Mesenchymal stem cell (in vitro differentiated cells and primary cell): ENCODE measurements at regions not wholly inside any gene's neighbourhood (a gene's known extent, or its start where the extent isn't known, plus 50 kb on each side); places are given as distances from the start of the nearest gene placed in this dataset.

Source experiments
- DNase-seq: peaks from one replicate; pipeline ENCODE4 v3.0.0-alpha.2; 2013
- H2AFZ ChIP-seq: one replicate; pipeline ENCODE4 v1.6.1; 2013; ENCODE audit warnings: low read depth, mild to moderate bottlenecking, control low read depth, inconsistent platforms, low read length, moderate library complexity
- H2AK5ac ChIP-seq: 2 replicates; pipeline ENCODE4 v1.6.1; 2013; ENCODE audit warnings: low read length, moderate library complexity, mild to moderate bottlenecking, inconsistent platforms; ENCODE audit not compliant: severe bottlenecking
- H2BK120ac ChIP-seq: one replicate; pipeline ENCODE4 v1.6.1; 2013; ENCODE audit warnings: low read depth, mild to moderate bottlenecking, inconsistent platforms, low read length, moderate library complexity
- H2BK12ac ChIP-seq, 2 experiments: one replicate each; pipeline ENCODE4 v1.6.1; 2013; ENCODE audit warnings: inconsistent platforms in 2 of 2, low read length in 2 of 2, mild to moderate bottlenecking in 2 of 2, moderate library complexity in 2 of 2, control low read depth in 1 of 2
- H2BK15ac ChIP-seq: one replicate; pipeline ENCODE4 v1.6.1; 2013; ENCODE audit warnings: mild to moderate bottlenecking, low read depth, inconsistent platforms; ENCODE audit not compliant: poor library complexity, severe bottlenecking
- H2BK5ac ChIP-seq: 2 replicates; pipeline ENCODE4 v1.6.1; 2013; ENCODE audit warnings: low read depth, mild to moderate bottlenecking, low read length, control low read depth, inconsistent platforms; ENCODE audit not compliant: poor library complexity, severe bottlenecking
- H3K14ac ChIP-seq, 2 experiments: one replicate each; pipeline ENCODE4 v1.6.1; 2013; ENCODE audit warnings: inconsistent platforms in 2 of 2, low read length in 2 of 2, control low read depth in 1 of 2, mild to moderate bottlenecking in 1 of 2, moderate library complexity in 1 of 2
- H3K18ac ChIP-seq, 2 experiments: one replicate each; pipeline ENCODE4 v1.6.1; 2013; ENCODE audit warnings: inconsistent platforms in 2 of 2, low read length in 2 of 2, control low read depth in 1 of 2, low read depth in 1 of 2, mild to moderate bottlenecking in 1 of 2
- H3K23ac ChIP-seq, 2 experiments: one replicate each; pipeline ENCODE4 v1.6.1; 2013; ENCODE audit warnings: inconsistent platforms in 2 of 2, low read length in 2 of 2, mild to moderate bottlenecking in 2 of 2, moderate library complexity in 2 of 2, control low read depth in 1 of 2
- H3K27ac ChIP-seq: 2 replicates; pipeline ENCODE4 v1.5.1; 2013; ENCODE audit warnings: mild to moderate bottlenecking, moderate library complexity, low read length, control low read depth, inconsistent platforms; ENCODE audit not compliant: poor library complexity, severe bottlenecking
- H3K27me3 ChIP-seq, 2 experiments: 2 replicates each; pipeline versions ENCODE4 v1.6.1 to v1.7.0; 2013; ENCODE audit warnings: low read length in 2 of 2, mild to moderate bottlenecking in 2 of 2, moderate library complexity in 2 of 2, control low read depth in 1 of 2, inconsistent platforms in 1 of 2; ENCODE audit not compliant: control insufficient read depth in 1 of 2, insufficient read depth in 1 of 2
- H3K36me3 ChIP-seq, 2 experiments: 2 replicates each; pipeline versions ENCODE4 v1.6.1 to v1.7.0; 2013; ENCODE audit warnings: low read length in 2 of 2, control low read depth in 1 of 2, inconsistent platforms in 1 of 2, low read depth in 1 of 2, mild to moderate bottlenecking in 1 of 2; ENCODE audit not compliant: insufficient read depth in 2 of 2, control insufficient read depth in 1 of 2
- H3K4ac ChIP-seq, 2 experiments: one replicate each; pipeline ENCODE4 v1.6.1; 2013; ENCODE audit warnings: inconsistent platforms in 2 of 2, low read length in 2 of 2, mild to moderate bottlenecking in 2 of 2, moderate library complexity in 2 of 2, control low read depth in 1 of 2, low read depth in 1 of 2
- H3K4me1 ChIP-seq: 2 replicates; pipeline ENCODE4 v1.6.1; 2013; ENCODE audit warnings: low read depth, low read length, control low read depth; ENCODE audit not compliant: control insufficient read depth, insufficient read depth
- H3K4me2 ChIP-seq: 2 replicates; pipeline ENCODE4 v1.6.1; 2013; ENCODE audit warnings: low read length, mild to moderate bottlenecking, inconsistent platforms; ENCODE audit not compliant: poor library complexity, severe bottlenecking
- H3K4me3 ChIP-seq, 2 experiments: 2 replicates each; pipeline versions ENCODE4 v1.5.1 to v1.7.0; 2013; ENCODE audit warnings: low read length in 2 of 2, mild to moderate bottlenecking in 2 of 2, control low read depth in 1 of 2, low read depth in 1 of 2; ENCODE audit not compliant: insufficient read depth in 1 of 2
- H3K79me1 ChIP-seq: replicated peaks from 2 replicates; pipeline ENCODE4 v1.6.1; 2013; ENCODE audit warnings: mild to moderate bottlenecking, control low read depth, low read length, inconsistent platforms; ENCODE audit not compliant: poor library complexity, severe bottlenecking
- H3K9ac ChIP-seq: 2 replicates; pipeline ENCODE4 v1.7.0; 2013; ENCODE audit warnings: mild to moderate bottlenecking, low read length, moderate library complexity
- H3K9me3 ChIP-seq: 2 replicates; pipeline ENCODE4 v1.7.0; 2013; ENCODE audit warnings: mild to moderate bottlenecking, low read length; ENCODE audit not compliant: control insufficient read depth
- H4K8ac ChIP-seq: one replicate; pipeline ENCODE4 v1.6.1; 2013; ENCODE audit warnings: inconsistent platforms, mild to moderate bottlenecking, low read length, moderate library complexity
- H4K91ac ChIP-seq: one replicate; pipeline ENCODE4 v1.6.1; 2013; ENCODE audit warnings: mild to moderate bottlenecking, low read length, inconsistent platforms
- WGBS: methylation state at CpG from one replicate; pipeline ENCODE4 v1.1.7; 2013; ENCODE audit warnings: mixed read lengths; 5-methylcytosine and 5-hydroxymethylcytosine counted together

- DNase-seq: no peak
- Histone ChIP-seq H2BK120ac (no peak overlapping the region), H3K27ac (no peak overlapping the region), H3K18ac (no peak overlapping the region), H2AFZ (no peak overlapping the region), H3K9ac (no peak overlapping the region), H4K8ac (no peak overlapping the region), H3K4me1 (no peaks in the 10 kb centered on the region), H2BK12ac (no peak overlapping the region), H2BK5ac (no peak overlapping the region), H3K23ac (no peak overlapping the region), H3K14ac (no peak overlapping the region), H3K27me3 (peaks cover 8 to 34% of the 10 kb centered on the region in 2 experiments), H3K4me2 (no peak overlapping the region), H3K36me3 (no peaks in the 10 kb centered on the region), H3K79me1 (no peaks in the 10 kb centered on the region), H3K4ac (no peak overlapping the region), H4K91ac (no peak overlapping the region), H2BK15ac (no peak overlapping the region), H3K4me3 (no peak overlapping the region), H3K9me3 (peaks cover 20% of the 10 kb centered on the region), H2AK5ac (no peak overlapping the region)
- WGBS: 54% methylated on average over 4 of the region's 4 CpGs
Observed at GRCh38 chr1:29839726-29840125, 603.4 kb downstream of the PTPRU start.

GRCh38 chr1:29838738-29839320, 602.5 kb downstream of the PTPRU start:
- H3K4me1 ChIP-seq: no peaks in the 10 kb centered on the region
- no peak overlapping the region for H3K4me3 ChIP-seq
- H3K36me3 ChIP-seq: no peaks in the 10 kb centered on the region
- no peak overlapping the region for H3K18ac ChIP-seq
- no peak overlapping the region for H3K23ac ChIP-seq
- no peak overlapping the region for H2AFZ ChIP-seq
- peaks cover 8 to 26% of the 10 kb centered on the region in 2 experiments for H3K27me3 ChIP-seq
- no peak overlapping the region for H2AK5ac ChIP-seq
- H3K79me1 ChIP-seq: no peaks in the 10 kb centered on the region
- no peak overlapping the region for H4K91ac ChIP-seq
- H3K9ac ChIP-seq: no peak overlapping the region
- peaks cover 20% of the 10 kb centered on the region for H3K9me3 ChIP-seq
- H3K14ac ChIP-seq: no peak overlapping the region
- no peak overlapping the region for H3K4me2 ChIP-seq
- DNase-seq: no peak
- H3K4ac ChIP-seq: no peak overlapping the region
- no peak overlapping the region for H2BK15ac ChIP-seq
- H2BK5ac ChIP-seq: no peak overlapping the region
- H4K8ac ChIP-seq: no peak overlapping the region
- no peak overlapping the region for H3K27ac ChIP-seq
- H2BK120ac ChIP-seq: no peak overlapping the region
- no peak overlapping the region for H2BK12ac ChIP-seq
- 91% methylated on average over 3 of the region's 3 CpGs for WGBS

GRCh38 chr1:29836651-29837646, 600.6 kb downstream of the PTPRU start:
- WGBS: 41% methylated on average over 12 of the region's 12 CpGs
- H3K36me3 ChIP-seq: no peaks in the 10 kb centered on the region
- no peaks in the 10 kb centered on the region for H3K4me1 ChIP-seq
- no peak overlapping the region for H4K8ac ChIP-seq
- no peak overlapping the region for H3K14ac ChIP-seq
- H3K23ac ChIP-seq: no peak overlapping the region
- H3K9ac ChIP-seq: no peak overlapping the region
- H3K27me3 ChIP-seq: peaks cover 14 to 27% of the 10 kb centered on the region in 2 experiments
- no peak overlapping the region for H2BK120ac ChIP-seq
- no peak overlapping the region for H2AK5ac ChIP-seq
- no peak overlapping the region for H2BK5ac ChIP-seq
- H3K79me1 ChIP-seq: no peaks in the 10 kb centered on the region
- no peak overlapping the region for H3K18ac ChIP-seq
- DNase-seq: no peak
- no peak overlapping the region for H2BK15ac ChIP-seq
- H3K4me3 ChIP-seq: no peak overlapping the region
- H4K91ac ChIP-seq: no peak overlapping the region
- no peak overlapping the region for H3K4ac ChIP-seq
- peaks cover 11% of the 10 kb centered on the region for H3K9me3 ChIP-seq
- H3K4me2 ChIP-seq: no peak overlapping the region
- H3K27ac ChIP-seq: no peak overlapping the region
- no peak overlapping the region for H2BK12ac ChIP-seq
- no peak overlapping the region for H2AFZ ChIP-seq

GRCh38 chr1:29835874-29836273, 599.6 kb downstream of the PTPRU start:
- no peak overlapping the region for H4K8ac ChIP-seq
- H3K23ac ChIP-seq: no peak overlapping the region
- DNase-seq: no peak
- no peak overlapping the region for H2BK12ac ChIP-seq
- no peak overlapping the region for H3K4ac ChIP-seq
- H2BK15ac ChIP-seq: no peak overlapping the region
- no peak overlapping the region for H3K18ac ChIP-seq
- no peak overlapping the region for H3K9ac ChIP-seq
- H3K27me3 ChIP-seq: peaks cover 18 to 38% of the 10 kb centered on the region in 2 experiments
- no peak overlapping the region for H4K91ac ChIP-seq
- 75% methylated on average over 8 of the region's 8 CpGs for WGBS
- H3K9me3 ChIP-seq: peaks cover 2% of the 10 kb centered on the region
- no peak overlapping the region for H2BK5ac ChIP-seq
- H3K4me2 ChIP-seq: no peak overlapping the region
- H2BK120ac ChIP-seq: no peak overlapping the region
- no peak overlapping the region for H3K4me3 ChIP-seq
- H3K27ac ChIP-seq: no peak overlapping the region
- no peaks in the 10 kb centered on the region for H3K79me1 ChIP-seq
- H3K4me1 ChIP-seq: no peaks in the 10 kb centered on the region
- H3K36me3 ChIP-seq: no peaks in the 10 kb centered on the region
- no peak overlapping the region for H3K14ac ChIP-seq
- H2AFZ ChIP-seq: no peak overlapping the region
- H2AK5ac ChIP-seq: no peak overlapping the region
